ENCODE measurements at regions not wholly inside any gene's neighbourhood (a gene's known extent, or its start where the extent isn't known, plus 50 kb on each side); places are given as distances from the start of the nearest gene placed in this dataset.

DNA sequence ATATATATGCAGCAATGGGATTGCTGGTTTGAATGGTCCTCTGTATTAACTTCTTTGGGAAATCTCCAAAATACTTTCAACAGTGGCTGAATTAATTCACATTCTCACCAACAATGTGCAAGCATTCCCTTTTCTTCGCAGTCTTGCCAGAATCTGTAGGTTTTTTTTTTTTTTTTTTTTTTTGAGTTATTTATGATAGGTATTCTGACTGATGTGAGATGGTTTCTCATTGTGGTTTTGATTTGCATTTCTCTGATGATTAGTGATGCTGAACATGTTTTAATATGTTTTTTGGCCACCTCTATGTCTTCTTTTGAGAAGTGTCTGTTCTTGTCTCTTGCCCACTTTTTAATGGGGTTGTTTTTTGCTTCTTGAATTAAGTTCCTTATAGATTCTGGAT is 2041.5 kb upstream of the PCDH20 start:
- TF ChIP-seq, protein P1, sequence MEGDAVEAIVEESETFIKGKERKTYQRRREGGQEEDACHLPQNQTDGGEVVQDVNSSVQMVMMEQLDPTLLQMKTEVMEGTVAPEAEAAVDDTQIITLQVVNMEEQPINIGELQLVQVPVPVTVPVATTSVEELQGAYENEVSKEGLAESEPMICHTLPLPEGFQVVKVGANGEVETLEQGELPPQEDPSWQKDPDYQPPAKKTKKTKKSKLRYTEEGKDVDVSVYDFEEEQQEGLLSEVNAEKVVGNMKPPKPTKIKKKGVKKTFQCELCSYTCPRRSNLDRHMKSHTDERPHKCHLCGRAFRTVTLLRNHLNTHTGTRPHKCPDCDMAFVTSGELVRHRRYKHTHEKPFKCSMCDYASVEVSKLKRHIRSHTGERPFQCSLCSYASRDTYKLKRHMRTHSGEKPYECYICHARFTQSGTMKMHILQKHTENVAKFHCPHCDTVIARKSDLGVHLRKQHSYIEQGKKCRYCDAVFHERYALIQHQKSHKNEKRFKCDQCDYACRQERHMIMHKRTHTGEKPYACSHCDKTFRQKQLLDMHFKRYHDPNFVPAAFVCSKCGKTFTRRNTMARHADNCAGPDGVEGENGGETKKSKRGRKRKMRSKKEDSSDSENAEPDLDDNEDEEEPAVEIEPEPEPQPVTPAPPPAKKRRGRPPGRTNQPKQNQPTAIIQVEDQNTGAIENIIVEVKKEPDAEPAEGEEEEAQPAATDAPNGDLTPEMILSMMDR (conservative IDR thresholded peaks at IDR 0.05; ENCODE audit: low read depth in 2 of 2), result no peak
- no peak for TF ChIP-seq POLR2AphosphoS5 (IDR thresholded peaks at IDR 0.05; ENCODE audit: low read depth)
- TF ChIP-seq EZH2 (IDR thresholded peaks at IDR 0.05; ENCODE audit: low read depth, unreplicated experiment), result no peak
- no peak for TF ChIP-seq ZNF331 (CRISPR knock-in tag; IDR thresholded peaks at IDR 0.05; ENCODE audit: low read depth)

All from GM23338 (cell line).